Keratinocyte (primary cell): ENCODE measurements at regions not wholly inside any gene's neighbourhood (a gene's known extent, or its start where the extent isn't known, plus 50 kb on each side); places are given as distances from the start of the nearest gene placed in this dataset.

Source experiments
- DNase-seq: peaks from one replicate; pipeline ENCODE4 v3.0.0-alpha.2; 2011; ENCODE audit warnings: low read depth, missing footprints, low spot score
- FAIRE-seq: peaks from 2 replicates; lab custom pipeline; 2011; peaks lifted over from hg19 to GRCh38; lab: Jason Lieb, UNC
- H2AFZ ChIP-seq: 2 replicates; pipeline ENCODE4 v1.6.0; 2012; ENCODE audit warnings: low read length, control low read depth, inconsistent platforms; ENCODE audit not compliant: control insufficient read depth
- H3K27ac ChIP-seq: 2 replicates; pipeline ENCODE4 v1.5.1; 2011; ENCODE audit warnings: low read length; ENCODE audit not compliant: control insufficient read depth, insufficient read depth
- H3K27me3 ChIP-seq: 3 replicates; pipeline ENCODE4 v1.6.0; 2011; ENCODE audit warnings: low read length; ENCODE audit not compliant: control insufficient read depth, insufficient read depth; ENCODE audit errors: extremely low read depth
- H3K36me3 ChIP-seq, 2 experiments: 2 replicates in 1 of 2; 3 replicates in 1 of 2; pipeline ENCODE4 v1.5.1; 2011; ENCODE audit warnings: low read length in 2 of 2, mild to moderate bottlenecking in 1 of 2; ENCODE audit not compliant: control insufficient read depth in 2 of 2, insufficient read depth in 2 of 2; ENCODE audit errors: extremely low read depth in 1 of 2
- H3K4me1 ChIP-seq: 3 replicates; pipeline ENCODE4 v1.5.1; 2011; ENCODE audit warnings: low read length; ENCODE audit not compliant: control insufficient read depth, insufficient read depth; ENCODE audit errors: extremely low read depth
- H3K4me2 ChIP-seq: 3 replicates; pipeline ENCODE4 v1.6.0; 2011; ENCODE audit warnings: low read depth, low read length; ENCODE audit not compliant: control insufficient read depth, insufficient read depth; ENCODE audit errors: extremely low read depth
- H3K4me3 ChIP-seq, 3 experiments: fragments of 200-600 bp in 1 of 3; sonication (generic) in 1 of 3; 2 replicates in 2 of 3; 3 replicates in 1 of 3; pipeline ENCODE4 v1.5.1; 2011 to 2016; ENCODE audit warnings: low read length in 3 of 3, mild to moderate bottlenecking in 3 of 3, control low read depth in 2 of 3, inconsistent platforms in 1 of 3, low read depth in 1 of 3, mixed read lengths in 1 of 3, mixed run types in 1 of 3, moderate library complexity in 1 of 3; ENCODE audit not compliant: control insufficient read depth in 2 of 3, insufficient read depth in 2 of 3; ENCODE audit errors: extremely low read depth in 1 of 3
- H3K79me2 ChIP-seq: 2 replicates; pipeline ENCODE4 v1.6.0; 2012; ENCODE audit warnings: low read length; ENCODE audit not compliant: control insufficient read depth, insufficient read depth
- H3K9ac ChIP-seq: 3 replicates; pipeline ENCODE4 v1.6.0; 2011; ENCODE audit warnings: low read length; ENCODE audit not compliant: control insufficient read depth, insufficient read depth; ENCODE audit errors: extremely low read depth
- H3K9me1 ChIP-seq: 3 replicates; pipeline ENCODE4 v1.6.0; 2011; ENCODE audit warnings: low read length; ENCODE audit not compliant: control insufficient read depth, insufficient read depth; ENCODE audit errors: extremely low read depth
- H3K9me3 ChIP-seq: 2 replicates; pipeline ENCODE4 v1.5.1; 2012; ENCODE audit warnings: low read depth, low read length; ENCODE audit not compliant: control insufficient read depth
- H4K20me1 ChIP-seq: 3 replicates; pipeline ENCODE4 v1.6.0; 2011; ENCODE audit warnings: low read length; ENCODE audit not compliant: control insufficient read depth, insufficient read depth; ENCODE audit errors: extremely low read depth
- EZH2 ChIP-seq: IDR thresholded peaks from one replicate; pipeline ENCODE4 v1.6.1; 2012; ENCODE audit warnings: inconsistent platforms, mild to moderate bottlenecking, low read length, moderate library complexity
- dilution Hi-C: fragments of 300-500 bp; cut with MboI; formaldehyde crosslinking; loops from one replicate; pipeline ENCODE4 v1.7.0; 2020; ENCODE audit warnings: low sequenced_read_pairs; ENCODE audit not compliant: extremely low pct_ligation_motif_present
- TF ChIP-seq, protein P1 (sequence below), 3 experiments: IDR thresholded peaks in 1 of 3; conservative IDR thresholded peaks in 1 of 3; optimal IDR thresholded peaks in 1 of 3; 2 replicates in 2 of 3; 3 replicates in 1 of 3; pipeline versions ENCODE3 to v1.5.1; 2011; ENCODE audit warnings: low read length in 3 of 3, mild to moderate bottlenecking in 3 of 3, moderate library complexity in 2 of 3, control low read depth in 1 of 3, inconsistent platforms in 1 of 3; ENCODE audit not compliant: insufficient read depth in 2 of 3; ENCODE audit errors: extremely low read depth in 1 of 3

GRCh38 chr17:72461757-72462156, 340.9 kb downstream of the SOX9 start:
- Histone ChIP-seq H3K4me3 (no peak overlapping the region), H3K9me1 (no peaks in the 10 kb centered on the region), H3K79me2 (peaks cover 93% of the 10 kb centered on the region), H3K27me3 (no peaks in the 10 kb centered on the region), H3K4me2 (no peak overlapping the region), H2AFZ (no peak overlapping the region), H3K36me3 (peaks cover 0 to 2% of the 10 kb centered on the region in 2 experiments), H4K20me1 (no peaks in the 10 kb centered on the region), H3K9me3 (peaks cover 8% of the 10 kb centered on the region), H3K9ac (no peak overlapping the region), H3K4me1 (peaks cover 37% of the 10 kb centered on the region), H3K27ac (peak overlapping the region; percentile 10)
- dilution Hi-C loops, result no loop called here
- no peak for DNase-seq
- TF ChIP-seq, protein P1, sequence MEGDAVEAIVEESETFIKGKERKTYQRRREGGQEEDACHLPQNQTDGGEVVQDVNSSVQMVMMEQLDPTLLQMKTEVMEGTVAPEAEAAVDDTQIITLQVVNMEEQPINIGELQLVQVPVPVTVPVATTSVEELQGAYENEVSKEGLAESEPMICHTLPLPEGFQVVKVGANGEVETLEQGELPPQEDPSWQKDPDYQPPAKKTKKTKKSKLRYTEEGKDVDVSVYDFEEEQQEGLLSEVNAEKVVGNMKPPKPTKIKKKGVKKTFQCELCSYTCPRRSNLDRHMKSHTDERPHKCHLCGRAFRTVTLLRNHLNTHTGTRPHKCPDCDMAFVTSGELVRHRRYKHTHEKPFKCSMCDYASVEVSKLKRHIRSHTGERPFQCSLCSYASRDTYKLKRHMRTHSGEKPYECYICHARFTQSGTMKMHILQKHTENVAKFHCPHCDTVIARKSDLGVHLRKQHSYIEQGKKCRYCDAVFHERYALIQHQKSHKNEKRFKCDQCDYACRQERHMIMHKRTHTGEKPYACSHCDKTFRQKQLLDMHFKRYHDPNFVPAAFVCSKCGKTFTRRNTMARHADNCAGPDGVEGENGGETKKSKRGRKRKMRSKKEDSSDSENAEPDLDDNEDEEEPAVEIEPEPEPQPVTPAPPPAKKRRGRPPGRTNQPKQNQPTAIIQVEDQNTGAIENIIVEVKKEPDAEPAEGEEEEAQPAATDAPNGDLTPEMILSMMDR (optimal IDR thresholded peaks at IDR 0.05 in 1 of 3, IDR thresholded peaks at IDR 0.05 in 1 of 3, conservative IDR thresholded peaks at IDR 0.05 in 1 of 3; ENCODE audit: extremely low read depth in 1 of 3, insufficient read depth in 2 of 3, low read length in 3 of 3), result no peak
- TF ChIP-seq EZH2, result no peak
- FAIRE-seq, result no peak

- H3K9ac ChIP-seq, result no peak overlapping the region
- H3K27ac ChIP-seq, result no peak overlapping the region
- FAIRE-seq (no peak), DNase-seq (no peak)
- H3K36me3 ChIP-seq, result peaks cover 0 to 2% of the 10 kb centered on the region in 2 experiments
- H3K9me3 ChIP-seq, result peaks cover 8% of the 10 kb centered on the region
- no peaks in the 10 kb centered on the region for H3K27me3 ChIP-seq
- dilution Hi-C loops, result no loop called here
- H3K4me1 ChIP-seq, result peaks cover 44% of the 10 kb centered on the region
- H2AFZ ChIP-seq, result no peak overlapping the region
- H3K9me1 ChIP-seq, result no peaks in the 10 kb centered on the region
- H3K4me3 ChIP-seq, result no peak overlapping the region
- H4K20me1 ChIP-seq, result no peaks in the 10 kb centered on the region
- no peak overlapping the region for H3K4me2 ChIP-seq
- no peak for TF ChIP-seq EZH2
- TF ChIP-seq, protein P1 (optimal IDR thresholded peaks at IDR 0.05 in 1 of 3, IDR thresholded peaks at IDR 0.05 in 1 of 3, conservative IDR thresholded peaks at IDR 0.05 in 1 of 3; ENCODE audit: extremely low read depth in 1 of 3, insufficient read depth in 2 of 3, low read length in 3 of 3), result no peak
- peaks cover 93% of the 10 kb centered on the region for H3K79me2 ChIP-seq
Measured at GRCh38 chr17:72462407-72462806, 341.6 kb downstream of the SOX9 start.
